HG02759 (cell line): ENCODE measurements at regions not wholly inside any gene's neighbourhood (a gene's known extent, or its start where the extent isn't known, plus 50 kb on each side); places are given as distances from the start of the nearest gene placed in this dataset.

Experiments used
- ATAC-seq: cut with Tn5 transposase; IDR thresholded peaks from one replicate; pipeline ENCODE4 v1.9.1; 2021; ENCODE audit warnings: mild to moderate bottlenecking, moderate library complexity; ENCODE audit not compliant: unreplicated experiment

DNA sequence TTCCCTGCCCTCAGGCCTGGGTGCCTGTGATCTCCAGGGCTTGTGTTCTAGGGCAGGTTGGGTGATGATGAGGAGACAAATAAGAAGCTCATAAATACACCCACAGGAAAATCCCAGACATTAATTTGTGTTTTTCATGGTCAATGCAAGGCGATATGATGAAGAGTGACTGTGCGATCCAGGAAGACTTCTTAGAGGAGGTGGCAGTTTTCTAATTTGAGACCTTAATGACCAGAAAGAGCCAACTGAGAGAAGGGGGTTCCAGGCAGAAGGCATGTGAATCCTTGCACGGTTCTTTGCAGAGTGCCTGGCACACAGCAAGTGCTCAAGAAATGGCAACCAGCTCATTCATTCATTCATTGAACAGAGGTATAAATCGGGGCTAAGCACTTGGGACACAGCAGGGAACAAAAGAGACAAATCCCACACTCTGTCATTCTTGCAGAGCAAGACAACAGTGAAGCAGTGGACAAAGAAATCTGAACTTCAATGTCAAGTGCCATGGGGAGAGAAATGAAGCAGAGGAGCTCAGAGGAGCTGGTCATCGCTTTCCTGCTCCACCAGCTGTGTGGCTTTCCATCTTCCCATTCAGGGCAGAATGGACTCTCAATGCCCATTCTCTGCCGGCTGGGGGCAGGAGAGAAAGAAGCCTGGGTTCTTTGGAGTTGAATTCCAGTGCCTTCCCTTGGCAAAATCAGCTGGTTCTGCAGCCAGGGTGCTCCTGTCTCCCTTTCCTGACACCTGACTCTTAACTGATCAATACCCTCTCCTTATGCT is 128.3 kb downstream of the AACS start:
- ATAC-seq, result no peak

- ATAC-seq, result no peak
These were observed 129.0 kb downstream of the AACS start for GRCh38 chr12:125194163-125194773.

DNA sequence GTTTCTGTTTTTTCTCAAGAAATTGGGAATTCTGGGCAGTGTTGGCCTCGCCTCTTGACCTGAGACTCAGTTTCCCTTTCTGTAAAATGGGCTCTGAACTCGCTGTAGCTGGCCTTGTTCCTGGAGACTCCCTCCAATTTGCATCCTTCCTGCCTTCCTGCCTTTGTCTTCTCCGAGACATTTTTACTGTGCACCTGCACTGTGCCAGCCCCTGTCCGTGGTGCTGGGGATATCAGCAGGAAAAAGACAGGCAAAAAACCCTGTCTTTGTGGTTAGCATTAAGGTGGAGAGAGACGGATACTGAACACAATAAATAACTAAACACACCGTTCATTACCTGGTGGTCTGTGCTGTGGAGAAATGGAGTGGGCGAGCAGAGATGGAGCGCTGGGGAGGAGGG is 129.8 kb downstream of the AACS start:
- no peak for ATAC-seq

DNA sequence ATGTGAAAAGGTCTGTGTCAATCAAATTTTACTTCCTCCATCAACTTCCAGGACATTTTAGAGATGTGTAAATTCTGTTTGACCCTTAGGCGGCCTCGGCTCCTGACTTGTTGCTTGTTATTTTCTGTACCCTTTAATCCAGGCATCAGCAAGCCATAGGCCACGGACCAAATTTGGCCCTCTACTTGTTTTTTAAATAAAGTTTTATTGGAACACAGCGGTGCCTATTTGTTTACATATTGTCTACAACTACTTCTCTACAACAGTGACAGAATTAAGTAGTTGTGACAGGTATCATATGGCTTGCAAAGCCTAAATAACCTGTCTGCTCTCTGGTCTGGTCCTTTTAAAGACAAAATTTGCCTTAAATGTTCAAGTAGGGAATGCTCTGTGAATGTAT is 132.1 kb downstream of the AACS start:
- no peak for ATAC-seq

GRCh38 chr12:125198652-125199051 is 133.4 kb downstream of the AACS start:
- no peak for ATAC-seq

DNA sequence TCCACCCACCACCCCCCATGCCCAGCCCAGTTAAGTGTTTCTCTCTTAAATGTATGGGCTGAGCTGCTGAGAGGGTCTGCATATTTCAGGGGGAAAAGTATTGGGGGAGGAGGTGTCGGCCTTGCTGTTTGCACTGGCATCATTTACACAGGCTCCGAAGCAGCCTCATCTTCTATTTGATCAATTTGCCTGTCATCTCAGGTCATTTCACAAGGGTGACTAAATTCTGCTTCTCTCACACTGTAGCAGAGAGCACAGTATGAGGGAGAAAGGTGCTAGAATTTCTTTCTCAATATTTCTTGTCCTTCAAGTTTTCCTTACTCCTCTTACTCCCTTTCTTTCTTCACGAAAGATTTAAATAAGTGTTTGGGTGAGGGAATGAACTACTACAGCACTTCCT is 135.9 kb downstream of the AACS start:
- ATAC-seq, result no peak

GRCh38 chr12:125201940-125202339 is 136.7 kb downstream of the AACS start:
- ATAC-seq, result no peak

DNA sequence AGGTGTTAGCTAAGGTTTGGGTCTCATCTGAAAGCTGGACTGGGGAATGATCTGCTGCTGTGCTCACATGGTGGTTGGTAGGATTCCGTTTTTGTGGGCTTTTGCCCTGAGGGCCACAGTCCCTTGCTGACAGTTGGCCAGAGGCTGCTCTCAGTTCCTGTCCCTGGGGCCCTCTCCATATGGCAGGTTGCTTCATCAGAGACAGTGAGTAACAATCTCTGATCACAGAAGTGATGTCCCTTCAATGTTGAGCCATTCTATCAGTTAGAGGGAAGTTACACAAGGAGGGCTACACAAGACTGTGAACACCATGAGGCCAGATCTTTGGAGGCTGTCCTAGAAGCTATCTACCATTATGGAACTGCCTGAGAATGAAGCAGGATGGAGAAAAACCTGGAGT is 137.2 kb downstream of the AACS start:
- no peak for ATAC-seq

DNA sequence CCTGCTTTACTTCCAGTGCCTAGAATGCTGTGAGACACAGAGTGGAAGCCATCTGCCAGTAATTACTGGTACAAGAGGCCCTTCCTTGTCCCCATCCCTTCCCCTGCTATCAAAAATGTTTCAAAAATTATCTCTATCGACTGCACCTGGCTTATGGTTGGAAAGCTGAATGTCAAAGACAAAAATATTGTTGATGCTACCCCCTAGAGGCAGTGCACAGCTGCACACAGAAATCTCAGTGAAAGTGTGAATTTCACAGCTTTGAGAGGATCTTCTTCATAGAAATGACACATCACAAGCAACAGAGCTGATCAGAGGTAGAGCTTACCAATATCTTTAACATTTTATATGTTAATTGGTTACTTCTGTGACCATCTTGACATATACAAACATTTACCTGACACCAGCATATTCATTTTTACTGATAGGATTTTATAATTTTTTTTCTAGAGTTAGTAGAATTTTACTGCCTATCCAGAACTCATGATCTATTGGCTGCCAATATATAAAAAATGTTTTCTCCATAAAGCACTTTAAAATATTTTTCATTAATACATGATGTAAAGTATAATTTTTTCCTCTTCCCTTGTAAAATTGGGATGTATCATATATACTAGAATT is 138.0 kb downstream of the AACS start:
- ATAC-seq, result no peak

GRCh38 chr12:125205386-125205785 is 140.2 kb downstream of the AACS start:
- ATAC-seq, result no peak

DNA sequence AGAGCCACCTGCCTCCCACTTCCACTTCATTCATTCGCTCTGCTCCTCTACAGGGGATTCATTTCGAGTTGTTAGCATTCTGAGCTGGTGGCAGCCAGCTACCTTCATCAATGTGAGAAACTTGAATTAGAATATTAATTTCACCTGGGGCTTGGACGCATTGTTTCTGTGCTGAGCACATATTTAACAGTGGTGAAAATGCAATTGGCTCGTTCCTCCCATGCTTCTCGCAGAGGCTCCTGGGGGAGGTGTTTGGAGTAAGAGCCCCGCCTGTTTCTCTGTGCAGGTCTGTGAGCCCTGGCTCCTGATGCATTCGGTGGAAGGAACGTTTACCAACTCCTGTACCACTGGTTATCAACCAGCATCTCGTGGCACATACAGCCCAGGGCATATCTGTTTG is 141.5 kb downstream of the AACS start:
- ATAC-seq, result no peak

- ATAC-seq, result no peak
These were observed 143.1 kb downstream of the AACS start for GRCh38 chr12:125208334-125208733.

- ATAC-seq, result no peak
These were observed 143.7 kb downstream of the AACS start for GRCh38 chr12:125208942-125209341.

GRCh38 chr12:125210104-125210755 is 145.0 kb downstream of the AACS start:
- ATAC-seq, result no peak

DNA sequence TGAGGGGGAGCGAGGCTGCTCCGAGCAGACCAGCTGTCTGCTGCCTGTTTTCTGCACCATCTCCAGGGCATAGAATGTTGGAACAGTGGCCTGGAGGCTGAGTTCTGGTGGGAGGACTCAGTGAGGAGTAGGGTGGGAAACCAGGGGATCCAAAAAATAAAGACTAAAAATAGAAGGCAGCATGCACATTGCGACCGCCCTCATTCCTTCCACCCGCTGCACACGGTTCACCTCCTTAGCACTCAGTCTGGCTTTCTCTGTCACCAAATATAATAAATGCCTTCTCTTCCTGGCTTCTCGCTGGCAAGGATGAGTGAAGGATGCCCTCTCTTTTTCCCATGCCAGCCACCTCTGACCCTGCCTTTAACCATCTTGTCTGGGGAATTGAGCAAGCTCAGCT is 146.2 kb downstream of the AACS start:
- ATAC-seq, result no peak

- no peak for ATAC-seq
These were observed 149.1 kb downstream of the AACS start for GRCh38 chr12:125214289-125214688.

DNA sequence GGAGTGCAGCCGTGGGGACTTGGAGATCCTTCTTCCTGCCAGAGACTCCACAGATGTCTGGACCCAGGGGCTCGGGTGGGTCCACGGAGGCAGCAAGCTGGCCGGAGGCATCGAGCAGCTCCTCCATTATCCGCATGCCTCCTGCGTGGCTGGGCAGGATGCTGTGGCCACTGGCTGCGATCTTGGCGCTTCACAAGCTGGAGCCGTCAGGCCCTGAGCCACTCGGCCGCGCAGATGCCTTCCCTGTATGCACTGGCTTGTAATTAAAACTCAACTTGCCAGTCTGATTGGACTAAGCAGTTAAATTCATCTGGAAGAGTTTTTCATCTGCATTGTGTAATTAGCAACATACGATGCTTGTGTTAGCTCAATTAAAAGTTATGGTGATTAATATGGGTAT is 151.5 kb downstream of the AACS start:
- no peak for ATAC-seq

DNA sequence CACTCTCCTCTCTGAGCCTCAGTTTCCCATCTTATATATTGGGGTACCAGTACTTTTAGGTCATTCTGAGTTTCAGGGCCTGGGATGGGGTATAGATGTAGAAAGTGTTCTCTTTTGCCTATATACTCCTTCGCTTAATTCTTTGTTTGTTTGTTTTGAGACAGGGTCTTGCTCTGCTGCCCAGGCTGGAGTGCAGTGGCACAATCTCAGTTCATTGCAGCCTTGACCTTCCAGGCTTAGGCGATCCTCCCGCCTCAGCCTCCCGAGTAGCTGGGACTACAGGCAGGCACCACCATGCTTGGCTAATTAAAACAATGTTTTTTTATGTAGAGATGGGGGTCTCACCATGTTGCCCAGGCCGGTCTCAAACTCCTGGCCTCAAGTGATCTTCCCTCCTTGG is 152.1 kb downstream of the AACS start:
- no peak for ATAC-seq

- ATAC-seq, result no peak
These were observed 153.7 kb downstream of the AACS start for GRCh38 chr12:125218952-125219351.

- no peak for ATAC-seq
These were observed 155.4 kb downstream of the AACS start for GRCh38 chr12:125220404-125221273.

- ATAC-seq, result no peak
These were observed 156.4 kb downstream of the AACS start for GRCh38 chr12:125221602-125222001.
